NCI-H146 treated with DMSO at 0.1 percent for 48 hours (cell line): ENCODE measurements at regions not wholly inside any gene's neighbourhood (a gene's known extent, or its start where the extent isn't known, plus 50 kb on each side); places are given as distances from the start of the nearest gene placed in this dataset.
"Not testable (repeated sequence)": the region's sequence is repeated elsewhere in the genome, so short reads cannot be mapped to it uniquely, and the experiment has no call there.

ENCODE experiments used
- DNase-seq: peaks from one replicate; lab custom pipeline; 2025; ENCODE audit not compliant: unreplicated experiment; lab: John Stamatoyannopoulos, UW

- no peak for DNase-seq
These were observed 95.7 kb upstream of the TSHZ3 start for GRCh38 chr19:31444931-31445330.

GRCh38 chr19:31445406-31445805 is 96.2 kb upstream of the TSHZ3 start:
- no peak for DNase-seq

- DNase-seq: no peak
These were observed 99.0 kb upstream of the TSHZ3 start for GRCh38 chr19:31448221-31448657.

GRCh38 chr19:31449379-31449778 is 100.1 kb upstream of the TSHZ3 start:
- no peak for DNase-seq

GRCh38 chr19:31450696-31451095 is 101.5 kb upstream of the TSHZ3 start:
- no peak for DNase-seq

GRCh38 chr19:31451686-31452330 is 102.6 kb upstream of the TSHZ3 start:
- DNase-seq: no peak

GRCh38 chr19:31459430-31459829 is 110.2 kb upstream of the TSHZ3 start:
- DNase-seq: no peak

- DNase-seq: no peak
These were observed 112.7 kb upstream of the TSHZ3 start for GRCh38 chr19:31461814-31462539.

- no peak for DNase-seq
These were observed 121.1 kb upstream of the TSHZ3 start for GRCh38 chr19:31470229-31470939.

- DNase-seq: no peak
These were observed 121.7 kb upstream of the TSHZ3 start for GRCh38 chr19:31470952-31471351.

GRCh38 chr19:31478241-31478640 is 129.0 kb upstream of the TSHZ3 start:
- no peak for DNase-seq

GRCh38 chr19:31483226-31483857 is 134.1 kb upstream of the TSHZ3 start:
- DNase-seq: no peak

GRCh38 chr19:31484858-31485410 is 135.7 kb upstream of the TSHZ3 start:
- not testable (repeated sequence) for DNase-seq

GRCh38 chr19:31485472-31485871 is 136.2 kb upstream of the TSHZ3 start:
- DNase-seq: no peak

GRCh38 chr19:31491242-31491641 is 142.0 kb upstream of the TSHZ3 start:
- DNase-seq: no peak

GRCh38 chr19:31492050-31492449 is 142.8 kb upstream of the TSHZ3 start:
- DNase-seq: no peak

GRCh38 chr19:31496076-31496475 is 146.8 kb upstream of the TSHZ3 start:
- DNase-seq: no peak

- no peak for DNase-seq
These were observed 148.5 kb upstream of the TSHZ3 start for GRCh38 chr19:31497709-31498108.

GRCh38 chr19:31498781-31499180 is 149.5 kb upstream of the TSHZ3 start:
- DNase-seq: no peak

GRCh38 chr19:31499281-31500196 is 150.3 kb upstream of the TSHZ3 start:
- no peak for DNase-seq
